SU-DHL-6 (cell line): ENCODE measurements at regions not wholly inside any gene's neighbourhood (a gene's known extent, or its start where the extent isn't known, plus 50 kb on each side); places are given as distances from the start of the nearest gene placed in this dataset.

Experiments used
- CTCF ChIP-seq: fragments of 200-600 bp; sonication (generic); IDR thresholded peaks from one replicate; pipeline ENCODE4 v1.5.1; 2017; ENCODE audit warnings: antibody characterized with exemption, mild to moderate bottlenecking, low read length, moderate library complexity; ENCODE audit not compliant: insufficient read depth, poor library complexity, severe bottlenecking
- EZH2phosphoT487 ChIP-seq: fragments of 200-600 bp; sonication (generic), shearing (Covaris generic); conservative IDR thresholded peaks from 2 replicates; pipeline ENCODE4 v1.6.1; 2018; ENCODE audit warnings: mild to moderate bottlenecking, antibody characterized with exemption, low read length, moderate library complexity, mixed read lengths

- no peak for TF ChIP-seq CTCF
- no peak for TF ChIP-seq EZH2phosphoT487
Observed at GRCh38 chr2:196555726-196556125, 83.8 kb upstream of the CCDC150 start.
